ENCODE measurements at regions not wholly inside any gene's neighbourhood (a gene's known extent, or its start where the extent isn't known, plus 50 kb on each side); places are given as distances from the start of the nearest gene placed in this dataset.

DNA sequence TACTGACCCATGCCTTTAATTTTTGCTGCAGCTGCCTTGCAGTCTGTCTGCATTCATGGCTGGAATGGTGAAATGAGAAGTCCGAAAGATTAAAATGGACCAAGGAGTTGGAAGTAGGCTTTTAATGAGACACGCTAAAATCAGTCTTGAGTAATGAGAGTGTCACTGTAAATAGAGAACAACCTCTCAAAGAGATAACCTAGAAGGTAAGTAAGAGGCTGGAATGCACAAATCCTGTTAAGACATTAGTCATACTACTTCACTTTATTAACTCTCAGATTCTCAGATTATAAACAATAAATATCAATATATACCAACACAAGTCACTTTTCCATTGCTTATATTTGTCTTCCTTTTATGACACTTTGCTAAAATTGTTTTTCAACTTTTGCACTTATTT is 880.6 kb upstream of the C9orf72 start:
- 93% methylated on average over 2 of the region's 2 CpGs for WGBS
- H3K4me3 ChIP-seq, result no peak overlapping the region

GRCh38 chr9:28456861-28457260 is 883.6 kb upstream of the C9orf72 start:
- no peak for DNase-seq (ENCODE audit: extremely low spot score)
- intact Hi-C loops (cut with DNase I), result no loop called here
- TF ChIP-seq POLR2AphosphoS5 (IDR thresholded peaks at IDR 0.05), result no peak
- no peak for TF ChIP-seq POLR2A (IDR thresholded peaks at IDR 0.05; ENCODE audit: low read depth)

More for the DNA sequence above, 880.6 kb upstream of the C9orf72 start:
- TF ChIP-seq POLR2AphosphoS5 (IDR thresholded peaks at IDR 0.05) (no peak), EP300 (IDR thresholded peaks at IDR 0.05) (no peak), CTCF (IDR thresholded peaks at IDR 0.05) (no peak), POLR2A (IDR thresholded peaks at IDR 0.05; ENCODE audit: low read depth) (no peak)
- Histone ChIP-seq H3K27ac (replicated peaks in 1 of 4) (no peak overlapping the region), H3K4me1 (no peaks in the 10 kb centered on the region), H3K27me3 (no peaks in the 10 kb centered on the region), H3K36me3 (no peaks in the 10 kb centered on the region), H3K9me3 (no peaks in the 10 kb centered on the region)
- DNase-seq (ENCODE audit: extremely low spot score), result no peak
- intact Hi-C loops (cut with DNase I), result no loop called here

GRCh38 chr9:28464481-28465216 is 891.4 kb upstream of the C9orf72 start:
- Histone ChIP-seq H3K36me3 (no peaks in the 10 kb centered on the region), H3K27ac (replicated peaks in 1 of 4) (no peak overlapping the region), H3K4me1 (no peaks in the 10 kb centered on the region), H3K4me3 (no peak overlapping the region), H3K9me3 (peaks cover 0 to 7% (median 1%) of the 10 kb centered on the region in 4 donors), H3K27me3 (no peaks in the 10 kb centered on the region)
- DNase-seq (ENCODE audit: extremely low spot score), result no peak
- WGBS, result 91% methylated on average over 8 of the region's 8 CpGs
- intact Hi-C loops (cut with DNase I), result no loop called here
- no peak for TF ChIP-seq EP300 (IDR thresholded peaks at IDR 0.05)
- no peak for TF ChIP-seq POLR2AphosphoS5 (IDR thresholded peaks at IDR 0.05)
- no peak for TF ChIP-seq POLR2A (IDR thresholded peaks at IDR 0.05; ENCODE audit: low read depth)
- no peak for TF ChIP-seq CTCF (IDR thresholded peaks at IDR 0.05)

More at GRCh38 chr9:28456861-28457260, 883.6 kb upstream of the C9orf72 start:
- no peak overlapping the region for H3K27ac ChIP-seq (replicated peaks in 1 of 4)
- H3K9me3 ChIP-seq, result no peaks in the 10 kb centered on the region
- no peaks in the 10 kb centered on the region for H3K4me1 ChIP-seq
- H3K4me3 ChIP-seq, result no peak overlapping the region
- no peaks in the 10 kb centered on the region for H3K36me3 ChIP-seq
- no peaks in the 10 kb centered on the region for H3K27me3 ChIP-seq

DNA sequence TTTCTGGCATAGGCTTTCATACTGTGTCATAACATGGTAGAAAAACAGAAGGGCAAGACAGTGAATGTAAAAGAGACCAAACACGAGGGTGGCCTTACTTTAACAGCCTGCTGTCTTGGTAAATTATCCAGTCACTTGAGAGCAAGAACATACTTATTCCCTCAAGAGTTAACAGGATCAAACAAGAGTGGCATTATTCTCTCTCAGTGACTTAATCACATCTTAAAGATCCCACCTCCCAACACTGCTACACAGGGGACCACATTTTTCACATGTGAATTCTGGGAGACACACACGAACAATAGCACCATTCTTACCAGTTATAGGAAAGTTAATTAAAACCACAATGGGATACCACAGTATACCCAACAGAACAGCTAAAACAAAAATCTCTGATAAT is 898.0 kb upstream of the C9orf72 start:
- no peak overlapping the region for H3K4me3 ChIP-seq
- no peaks in the 10 kb centered on the region for H3K4me1 ChIP-seq
- 61% methylated on average over 2 of the region's 2 CpGs for WGBS
- DNase-seq (ENCODE audit: extremely low spot score), result no peak
- no peaks in the 10 kb centered on the region for H3K36me3 ChIP-seq
- H3K27me3 ChIP-seq, result no peaks in the 10 kb centered on the region
- intact Hi-C loops (cut with DNase I), result no loop called here
- no peak for TF ChIP-seq POLR2AphosphoS5 (IDR thresholded peaks at IDR 0.05)
- TF ChIP-seq POLR2A (IDR thresholded peaks at IDR 0.05; ENCODE audit: low read depth), result no peak
- TF ChIP-seq EP300 (IDR thresholded peaks at IDR 0.05), result no peak
- TF ChIP-seq CTCF (IDR thresholded peaks at IDR 0.05), result no peak
- no peak overlapping the region for H3K27ac ChIP-seq (replicated peaks in 1 of 4)
- peaks cover 0 to 4% (median 0%) of the 10 kb centered on the region in 4 donors for H3K9me3 ChIP-seq

GRCh38 chr9:28487561-28487960 is 914.3 kb upstream of the C9orf72 start:
- intact Hi-C loops (cut with DNase I), result no loop called here
- Histone ChIP-seq H3K36me3 (no peaks in the 10 kb centered on the region), H3K4me3 (no peak overlapping the region), H3K4me1 (peaks cover 0 to 8% (median 3%) of the 10 kb centered on the region in 4 donors), H3K9me3 (peaks cover 0 to 3% (median 0%) of the 10 kb centered on the region in 4 donors), H3K27ac (replicated peaks in 1 of 4) (no peak overlapping the region), H3K27me3 (no peaks in the 10 kb centered on the region)
- no peak for DNase-seq (ENCODE audit: extremely low spot score)
- TF ChIP-seq CTCF (IDR thresholded peaks at IDR 0.05) (no peak), POLR2AphosphoS5 (IDR thresholded peaks at IDR 0.05) (no peak), EP300 (IDR thresholded peaks at IDR 0.05) (no peak), POLR2A (IDR thresholded peaks at IDR 0.05; ENCODE audit: low read depth) (no peak)
- 72% methylated on average over 1 of the region's 1 CpG for WGBS

All from esophagus muscularis mucosa (tissue), 4 donors.